ENCODE measurements at regions not wholly inside any gene's neighbourhood (a gene's known extent, or its start where the extent isn't known, plus 50 kb on each side); places are given as distances from the start of the nearest gene placed in this dataset.
A peak's percentile ranks its signal among the peaks of the same experiment; 100 is the strongest.

DNA sequence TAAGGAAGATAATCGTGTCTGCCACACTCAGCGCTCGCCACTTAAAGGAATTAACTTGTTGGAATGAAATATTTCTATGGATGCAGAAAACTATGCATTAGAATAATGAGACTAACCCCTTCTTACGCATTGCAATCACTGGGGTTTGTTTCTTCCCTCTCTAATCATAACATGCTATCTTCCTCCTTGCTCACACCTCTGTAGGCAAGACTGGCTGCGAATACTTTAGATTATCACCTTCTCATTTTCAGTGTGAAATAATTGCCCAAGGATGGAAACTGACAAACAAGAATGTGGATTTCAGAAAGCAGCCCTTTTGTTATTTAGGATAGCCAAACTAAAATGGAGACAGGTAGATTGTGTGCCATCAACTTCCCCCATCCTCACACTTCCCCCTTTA, 349.4 kb downstream of the MID1IP1 start:
- DNase-seq, result no peak

DNA sequence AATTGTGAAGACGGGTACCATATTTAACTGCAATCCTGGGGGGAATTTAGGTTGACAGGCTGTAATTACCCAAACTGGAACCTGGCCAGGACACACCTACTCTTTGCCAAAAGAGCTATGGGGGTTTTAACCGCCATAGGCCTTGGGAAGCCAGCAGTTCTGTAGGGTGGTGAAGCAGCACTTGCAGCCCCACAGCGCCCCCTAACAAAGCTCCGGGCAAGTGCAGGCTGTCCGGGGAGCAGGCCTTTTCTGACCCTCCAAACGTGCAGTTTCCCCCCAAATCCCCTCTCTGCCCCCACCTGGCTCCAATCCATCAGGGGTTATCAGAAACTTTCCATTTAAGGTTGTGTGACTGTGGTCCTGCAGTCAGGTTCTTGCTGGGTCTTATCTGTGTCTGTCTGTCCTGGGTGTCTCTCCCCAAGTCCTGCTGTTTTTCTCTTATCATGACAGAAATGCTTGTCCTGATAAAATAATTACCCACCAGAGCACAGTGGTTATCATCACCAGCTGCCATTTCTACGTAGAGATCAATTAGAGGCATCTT, 350.9 kb downstream of the MID1IP1 start:
- peak in 1 of 4 experiments; percentile 5 for DNase-seq

GRCh38 chrX:39156051-39156450, 354.8 kb downstream of the MID1IP1 start:
- DNase-seq, result no peak

- DNase-seq, result no peak
Observed at GRCh38 chrX:39157006-39157405, 355.7 kb downstream of the MID1IP1 start.

DNA sequence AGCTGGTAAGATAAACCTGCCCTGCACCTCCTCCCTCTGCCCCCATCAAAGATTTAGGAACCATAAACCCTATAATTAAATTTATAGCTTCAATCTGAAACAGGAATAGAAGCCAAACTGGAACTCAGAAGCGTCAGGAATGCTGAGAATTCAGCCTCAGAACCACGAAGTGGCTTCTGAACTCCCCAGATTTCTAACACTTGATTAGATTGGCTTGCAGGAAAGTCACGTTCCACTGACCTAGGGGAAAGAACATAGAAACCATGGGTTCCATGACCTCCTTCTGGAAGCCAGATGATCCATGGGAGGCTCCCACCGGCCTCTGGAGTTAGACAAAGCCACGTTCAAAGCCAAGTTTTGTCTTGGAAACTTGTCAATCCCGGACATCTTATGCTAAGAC, 356.5 kb downstream of the MID1IP1 start:
- DNase-seq, result no peak

GRCh38 chrX:39158801-39159657, 357.8 kb downstream of the MID1IP1 start:
- DNase-seq, result no peak

DNA sequence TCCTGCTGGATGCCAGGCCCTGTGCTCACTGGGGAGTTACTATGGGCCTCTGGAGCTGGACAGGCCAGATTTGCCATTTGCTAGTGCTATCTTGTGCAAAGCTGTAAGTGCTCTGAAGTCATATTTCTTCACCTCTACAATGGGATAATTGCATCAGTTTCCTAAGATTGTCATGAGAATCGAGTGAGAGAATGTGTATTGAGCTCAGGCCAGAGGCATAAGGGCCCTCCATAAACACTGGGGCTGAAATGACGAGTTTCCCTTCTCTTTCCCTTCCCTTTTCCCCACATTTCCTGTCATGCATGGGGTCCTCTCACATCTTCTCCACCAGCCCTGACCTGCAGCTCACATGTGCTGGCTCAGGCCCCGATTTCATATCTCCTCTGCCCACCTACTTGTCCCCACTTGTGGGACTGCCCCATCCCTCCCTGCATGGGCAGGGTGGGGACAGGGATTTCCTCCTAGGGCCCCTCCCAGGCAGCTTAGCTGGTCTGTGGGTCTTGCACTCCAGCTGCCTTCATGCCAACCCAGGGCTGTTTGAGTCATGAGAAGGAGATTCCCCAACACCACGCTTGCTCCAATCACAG, 358.8 kb downstream of the MID1IP1 start:
- no peak for DNase-seq

DNA sequence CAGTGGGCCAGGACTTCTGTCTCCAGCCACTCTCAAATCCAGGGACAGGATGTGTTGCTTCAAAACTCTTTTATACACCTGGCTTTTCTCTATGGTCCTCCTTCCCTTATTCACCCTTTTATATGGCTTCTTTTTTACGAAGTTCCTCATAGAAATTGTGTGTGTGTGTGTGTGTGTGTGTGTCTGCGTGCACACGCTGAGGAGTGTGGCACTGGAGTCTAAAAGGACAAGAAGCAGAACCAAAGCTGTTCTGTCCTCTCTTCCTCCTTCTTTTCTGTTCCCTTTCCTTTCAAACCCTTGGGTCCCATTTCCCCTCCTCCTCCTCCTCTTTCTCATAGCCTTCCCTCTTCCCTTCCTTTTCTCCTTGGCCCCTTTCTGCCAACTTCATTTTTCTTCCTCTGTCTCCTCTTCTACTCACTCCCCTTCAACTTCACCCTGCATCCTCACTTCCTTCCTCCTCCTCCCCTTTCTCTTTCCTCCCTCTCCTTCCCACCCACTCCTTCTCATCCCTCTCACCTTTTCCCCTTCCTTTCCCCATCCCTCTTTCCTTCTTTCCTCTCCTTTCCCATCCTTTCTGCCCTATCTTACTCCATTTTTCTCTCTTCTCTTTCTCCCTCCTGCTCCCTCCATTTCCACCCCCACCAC, 360.5 kb downstream of the MID1IP1 start:
- no peak for DNase-seq

- peak in 3 of 4 experiments; percentile 3 to 20 (median 9) for DNase-seq
Observed at GRCh38 chrX:39162322-39162735, 361.1 kb downstream of the MID1IP1 start.

- DNase-seq, result no peak
Observed at GRCh38 chrX:39163581-39164126, 362.4 kb downstream of the MID1IP1 start.

GRCh38 chrX:39164212-39164611, 363.0 kb downstream of the MID1IP1 start:
- no peak for DNase-seq

DNA sequence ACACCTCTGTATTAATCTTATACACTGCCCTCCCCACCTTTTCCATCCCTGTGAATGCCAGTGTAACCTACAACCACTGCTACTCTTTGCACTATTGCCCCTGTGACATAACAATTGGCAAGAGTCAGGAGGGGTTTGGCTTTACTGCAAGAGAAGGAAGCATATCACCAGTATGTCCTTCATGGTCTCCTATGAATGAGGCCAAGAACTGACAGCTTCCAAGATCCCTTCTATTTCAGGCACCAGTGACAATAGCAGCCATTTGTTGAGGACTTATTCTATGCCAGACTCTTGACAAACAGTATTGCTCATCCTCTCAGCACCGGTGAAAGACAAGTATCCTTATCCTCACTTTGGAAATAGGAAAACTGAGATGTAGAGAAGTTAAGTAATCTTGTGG, 363.9 kb downstream of the MID1IP1 start:
- DNase-seq, result no peak

- no peak for DNase-seq
Observed at GRCh38 chrX:39165773-39166172, 364.5 kb downstream of the MID1IP1 start.

- DNase-seq, result no peak
Observed at GRCh38 chrX:39167791-39168190, 366.5 kb downstream of the MID1IP1 start.

- DNase-seq, result no peak
Observed at GRCh38 chrX:39168609-39169008, 367.4 kb downstream of the MID1IP1 start.

GRCh38 chrX:39169976-39170375, 368.7 kb downstream of the MID1IP1 start:
- no peak for DNase-seq

DNA sequence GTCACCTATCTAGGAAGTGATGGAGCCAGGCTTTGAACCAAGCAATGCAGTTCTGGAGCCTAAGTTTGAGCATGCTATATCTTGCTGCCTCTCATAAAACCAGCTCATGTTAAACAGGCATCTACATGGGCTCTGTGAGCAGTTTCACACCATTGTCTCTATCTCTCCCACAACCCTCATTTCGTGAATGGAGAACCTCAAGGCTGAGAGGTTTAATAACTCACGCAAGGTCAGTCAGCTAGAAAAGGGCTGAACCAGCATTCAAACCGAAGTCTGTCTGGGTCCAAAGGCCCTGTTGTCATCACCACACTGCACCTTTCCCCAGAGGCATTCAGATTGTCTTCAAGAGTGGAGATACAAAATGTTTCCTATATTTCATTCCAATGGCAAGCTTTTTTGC, 369.2 kb downstream of the MID1IP1 start:
- DNase-seq, result no peak

- no peak for DNase-seq
Observed at GRCh38 chrX:39171686-39172085, 370.4 kb downstream of the MID1IP1 start.

GRCh38 chrX:39174241-39174771, 373.0 kb downstream of the MID1IP1 start:
- DNase-seq, result no peak

DNA sequence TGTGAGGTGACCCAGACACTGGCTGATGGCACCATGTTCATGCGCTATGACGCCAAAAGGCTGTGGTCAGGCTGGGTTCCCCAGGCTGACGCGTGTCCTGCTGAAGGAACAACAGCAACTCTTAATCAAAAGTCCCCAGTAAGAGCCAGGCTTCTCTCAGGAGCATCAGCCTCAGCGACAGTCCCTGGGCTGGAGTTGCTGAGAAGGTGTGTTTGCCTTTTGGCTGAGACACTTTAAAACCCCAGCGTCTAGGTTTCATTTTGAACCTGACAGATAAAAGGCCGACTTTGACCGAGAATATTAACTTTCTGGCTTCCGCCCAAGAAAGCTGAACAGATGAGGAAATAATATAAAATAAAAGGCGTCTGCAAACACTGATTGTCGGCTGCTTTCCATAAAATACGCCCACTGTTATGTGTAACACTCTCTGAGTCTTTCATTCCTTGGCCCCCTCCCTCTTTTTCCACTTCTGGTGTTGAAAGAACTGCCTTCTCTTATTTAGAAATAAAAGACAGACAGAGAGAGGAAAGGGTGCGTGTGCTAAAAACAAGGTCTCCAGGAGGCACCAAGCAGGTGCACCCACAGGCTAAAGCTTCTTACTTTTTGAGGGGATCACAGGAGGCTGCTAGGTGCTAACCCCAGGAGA, 373.6 kb downstream of the MID1IP1 start:
- DNase-seq, result peak in 1 of 4 experiments; percentile 3

DNA sequence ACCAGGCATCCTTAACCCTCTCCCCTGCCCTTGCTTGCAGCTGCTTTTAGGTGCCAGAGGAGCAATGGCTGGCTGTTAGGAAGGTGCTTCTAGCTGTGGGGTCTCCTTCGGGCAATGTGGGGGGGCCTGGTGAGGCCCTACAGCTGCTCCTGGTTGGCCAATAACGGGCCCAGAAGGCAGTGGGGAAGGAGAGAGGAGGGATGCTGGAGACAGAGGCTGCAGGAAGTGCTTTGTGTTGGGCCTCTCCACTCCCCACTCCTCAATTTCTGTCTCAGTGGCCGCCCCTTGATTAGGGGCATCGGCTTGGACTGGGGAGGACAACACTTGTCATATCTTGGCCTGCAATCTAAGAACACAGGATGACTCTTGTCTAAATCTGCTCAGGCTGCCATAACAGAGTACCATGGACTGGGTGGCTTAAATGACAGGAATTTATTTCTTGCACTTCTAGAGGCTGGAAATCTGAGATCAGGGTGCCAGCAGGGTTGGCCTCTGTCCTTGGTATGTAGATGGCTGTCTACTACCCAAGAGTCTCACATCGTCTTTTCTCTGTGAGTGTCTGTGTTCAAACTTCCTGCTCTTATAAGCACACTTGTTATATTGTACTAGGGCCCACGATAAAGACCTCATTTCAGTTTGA, 374.3 kb downstream of the MID1IP1 start:
- DNase-seq, result no peak

GRCh38 chrX:39176105-39176504, 374.8 kb downstream of the MID1IP1 start:
- no peak for DNase-seq
